Smooth muscle cell (in vitro differentiated cells): ENCODE measurements at regions not wholly inside any gene's neighbourhood (a gene's known extent, or its start where the extent isn't known, plus 50 kb on each side); places are given as distances from the start of the nearest gene placed in this dataset. TPM values are rescaled to one million over a fixed set of nuclear protein-coding genes. Genes with fewer than 3 reads are reported as not detected.

Source experiments
- DNase-seq: peaks from one replicate; lab custom pipeline; 2025; ENCODE audit not compliant: unreplicated experiment; lab: John Stamatoyannopoulos, UW
- H2AFZ ChIP-seq: fragments of 200-600 bp; sonication (generic); 2 replicates; pipeline ENCODE4 v1.6.0; 2016; ENCODE audit warnings: antibody characterized with exemption, low read depth, mild to moderate bottlenecking
- H3F3A ChIP-seq: fragments of 200-600 bp; sonication (generic); 2 replicates; pipeline ENCODE4 v1.6.0; 2017; ENCODE audit warnings: antibody characterized with exemption, low read depth
- H3K27ac ChIP-seq: fragments of 200-600 bp; sonication (generic); 2 replicates; pipeline ENCODE4 v1.5.1; 2016; ENCODE audit warnings: low read depth, mild to moderate bottlenecking
- H3K27me3 ChIP-seq: fragments of 200-600 bp; sonication (generic); 2 replicates; pipeline ENCODE4 v1.6.1; 2016; ENCODE audit warnings: low read depth, mild to moderate bottlenecking
- H3K36me3 ChIP-seq: fragments of 200-600 bp; sonication (generic); 2 replicates; pipeline ENCODE4 v1.5.1; 2016; ENCODE audit warnings: low read depth
- H3K4me1 ChIP-seq: fragments of 200-600 bp; sonication (generic); 2 replicates; pipeline ENCODE4 v1.5.1; 2016; ENCODE audit warnings: low read depth
- H3K4me2 ChIP-seq: fragments of 200-600 bp; sonication (generic); 2 replicates; pipeline ENCODE4 v1.6.0; 2016; ENCODE audit warnings: mild to moderate bottlenecking
- H3K4me3 ChIP-seq: fragments of 200-600 bp; sonication (generic); 2 replicates; pipeline ENCODE4 v1.5.1; 2016; ENCODE audit warnings: mild to moderate bottlenecking
- H3K79me2 ChIP-seq: fragments of 200-600 bp; sonication (generic); 2 replicates; pipeline ENCODE4 v1.6.0; 2016; ENCODE audit warnings: low read depth, mild to moderate bottlenecking
- H3K9ac ChIP-seq: fragments of 200-600 bp; sonication (generic); 2 replicates; pipeline ENCODE4 v1.6.0; 2016; ENCODE audit warnings: low read depth
- H3K9me3 ChIP-seq: fragments of 200-600 bp; sonication (generic); replicated peaks from 2 replicates; pipeline ENCODE4 v1.5.1; 2016; ENCODE audit warnings: low read depth
- H4K20me1 ChIP-seq: fragments of 200-600 bp; sonication (generic); 2 replicates; pipeline ENCODE4 v1.6.0; 2016; ENCODE audit warnings: low read depth
- CTCF ChIP-seq: fragments of 200-600 bp; sonication (generic); IDR thresholded peaks from 2 replicates; pipeline ENCODE4 v1.5.1; 2017; ENCODE audit warnings: borderline replicate concordance, mild to moderate bottlenecking, antibody characterized with exemption; ENCODE audit not compliant: insufficient read depth, poor library complexity, severe bottlenecking
- WGBS: methylation state at CpG from one replicate; pipeline ENCODE4 v1.1.7; 2016; ENCODE audit warnings: low lambda C conversion rate; 5-methylcytosine and 5-hydroxymethylcytosine counted together
- small RNA-seq: library from RNA; depleted of rRNA; stranded (forward); fragments of <200 nt; gene quantifications from one replicate; pipeline ENCODE3, GENCODE V24; 2014

DNA sequence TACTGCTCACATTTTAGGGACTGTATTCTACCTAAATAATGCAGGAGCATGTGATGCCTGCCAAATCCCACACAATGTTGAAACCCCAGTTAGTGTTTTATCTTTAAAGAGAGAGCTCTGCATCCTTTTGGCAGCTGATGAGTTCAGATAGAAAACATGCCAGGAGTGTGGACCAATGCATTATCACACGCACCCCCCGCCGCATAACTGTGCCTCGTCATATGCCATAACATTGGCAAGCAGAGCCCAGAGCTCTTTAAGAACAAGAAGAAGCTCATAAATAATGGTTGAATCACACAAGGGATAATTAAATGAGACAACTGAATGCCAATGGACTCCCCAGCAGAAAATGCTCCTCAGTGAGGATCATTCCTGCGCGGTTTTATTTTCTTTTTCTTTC lies 52.8 kb upstream of the RORB start:
- Histone ChIP-seq H3K79me2 (no peaks in the 10 kb centered on the region), H3K27ac (no peak overlapping the region), H3F3A (no peaks in the 10 kb centered on the region), H3K27me3 (no peaks in the 10 kb centered on the region), H4K20me1 (no peaks in the 10 kb centered on the region), H3K4me3 (no peak overlapping the region), H3K36me3 (no peaks in the 10 kb centered on the region), H3K4me2 (no peak overlapping the region), H3K9ac (no peak overlapping the region), H3K4me1 (no peaks in the 10 kb centered on the region), H2AFZ (no peak overlapping the region), H3K9me3 (no peaks in the 10 kb centered on the region)
- WGBS = 71% methylated on average over 6 of the region's 6 CpGs
- TF ChIP-seq CTCF = no peak
- DNase-seq = no peak

Small RNAs in the stretch of these regions (small RNA-seq; reads per million reads assigned to genes)
- not detected for gene RNA5SP286
